Mesothelial cell of epicardium (in vitro differentiated cells): ENCODE measurements at regions not wholly inside any gene's neighbourhood (a gene's known extent, or its start where the extent isn't known, plus 50 kb on each side); places are given as distances from the start of the nearest gene placed in this dataset.

ENCODE experiments used
- DNase-seq, 2 experiments: peaks; one replicate each; pipeline ENCODE4 v3.0.0; 2021; ENCODE audit warnings: low spot score in 2 of 2; ENCODE audit not compliant: unreplicated experiment in 2 of 2
- H3K27ac Mint-ChIP-seq: 2 replicates; pipeline ENCODE4 v1.8.0; 2021; ENCODE audit warnings: mixed read lengths
- H3K27me3 Mint-ChIP-seq: 2 replicates; pipeline ENCODE4 v1.8.0; 2021; ENCODE audit warnings: low read depth, mixed read lengths
- H3K36me3 Mint-ChIP-seq: 2 replicates; pipeline ENCODE4 v1.8.0; 2021; ENCODE audit warnings: mixed read lengths
- H3K4me1 Mint-ChIP-seq: 2 replicates; pipeline ENCODE4 v1.8.0; 2021; ENCODE audit warnings: mixed read lengths
- H3K4me3 Mint-ChIP-seq: 2 replicates; pipeline ENCODE4 v1.8.0; 2021; ENCODE audit warnings: mild to moderate bottlenecking, moderate library complexity, mixed read lengths
- H3K9me3 Mint-ChIP-seq: 2 replicates; pipeline ENCODE4 v1.8.0; 2021; ENCODE audit warnings: mixed read lengths
- TF ChIP-seq, protein P1 (sequence below): fragments of 200-600 bp; sonication (generic); IDR thresholded peaks from one replicate; pipeline ENCODE4 v1.5.0; 2021; ENCODE audit warnings: antibody characterized with exemption; ENCODE audit not compliant: unreplicated experiment

DNA sequence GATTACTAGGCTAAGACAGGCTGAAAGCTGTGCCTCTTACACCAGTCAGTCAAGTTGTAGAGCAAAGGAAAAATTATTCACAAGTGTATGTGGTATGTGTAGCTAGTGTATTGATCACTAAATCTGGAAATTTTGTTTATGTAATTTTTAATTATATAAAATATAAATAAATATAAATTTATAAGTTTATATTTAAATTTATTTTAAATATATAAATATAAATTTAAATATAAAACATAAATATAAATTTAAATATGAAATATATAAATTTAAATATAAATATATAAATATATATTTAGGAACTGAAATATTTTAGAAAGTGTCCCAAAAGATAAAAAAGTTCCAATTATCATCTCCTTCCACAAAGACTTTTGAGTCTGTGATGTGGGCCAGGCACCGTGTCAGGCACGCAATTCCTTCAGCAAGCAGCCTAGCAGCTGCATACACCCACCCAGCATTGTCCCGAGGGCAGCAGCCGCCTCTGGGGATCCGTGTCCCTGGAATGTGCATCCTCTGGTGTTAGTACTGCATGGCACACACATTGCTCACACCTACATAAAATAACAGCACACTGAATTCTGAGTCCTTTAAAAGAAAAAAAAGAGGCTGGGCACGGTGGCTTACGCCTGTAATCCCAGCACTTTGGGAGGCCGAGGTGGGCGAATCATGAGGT, 1098.0 kb downstream of the BRD1 start:
- Mint-ChIP-seq H3K27ac (no peak overlapping the region), H3K9me3 (peaks cover 21% of the 10 kb centered on the region), H3K4me3 (no peak overlapping the region), H3K27me3 (peaks cover 5% of the 10 kb centered on the region), H3K36me3 (no peaks in the 10 kb centered on the region), H3K4me1 (no peaks in the 10 kb centered on the region)
- no peak for DNase-seq
- TF ChIP-seq, protein P1, sequence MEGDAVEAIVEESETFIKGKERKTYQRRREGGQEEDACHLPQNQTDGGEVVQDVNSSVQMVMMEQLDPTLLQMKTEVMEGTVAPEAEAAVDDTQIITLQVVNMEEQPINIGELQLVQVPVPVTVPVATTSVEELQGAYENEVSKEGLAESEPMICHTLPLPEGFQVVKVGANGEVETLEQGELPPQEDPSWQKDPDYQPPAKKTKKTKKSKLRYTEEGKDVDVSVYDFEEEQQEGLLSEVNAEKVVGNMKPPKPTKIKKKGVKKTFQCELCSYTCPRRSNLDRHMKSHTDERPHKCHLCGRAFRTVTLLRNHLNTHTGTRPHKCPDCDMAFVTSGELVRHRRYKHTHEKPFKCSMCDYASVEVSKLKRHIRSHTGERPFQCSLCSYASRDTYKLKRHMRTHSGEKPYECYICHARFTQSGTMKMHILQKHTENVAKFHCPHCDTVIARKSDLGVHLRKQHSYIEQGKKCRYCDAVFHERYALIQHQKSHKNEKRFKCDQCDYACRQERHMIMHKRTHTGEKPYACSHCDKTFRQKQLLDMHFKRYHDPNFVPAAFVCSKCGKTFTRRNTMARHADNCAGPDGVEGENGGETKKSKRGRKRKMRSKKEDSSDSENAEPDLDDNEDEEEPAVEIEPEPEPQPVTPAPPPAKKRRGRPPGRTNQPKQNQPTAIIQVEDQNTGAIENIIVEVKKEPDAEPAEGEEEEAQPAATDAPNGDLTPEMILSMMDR, result no peak

DNA sequence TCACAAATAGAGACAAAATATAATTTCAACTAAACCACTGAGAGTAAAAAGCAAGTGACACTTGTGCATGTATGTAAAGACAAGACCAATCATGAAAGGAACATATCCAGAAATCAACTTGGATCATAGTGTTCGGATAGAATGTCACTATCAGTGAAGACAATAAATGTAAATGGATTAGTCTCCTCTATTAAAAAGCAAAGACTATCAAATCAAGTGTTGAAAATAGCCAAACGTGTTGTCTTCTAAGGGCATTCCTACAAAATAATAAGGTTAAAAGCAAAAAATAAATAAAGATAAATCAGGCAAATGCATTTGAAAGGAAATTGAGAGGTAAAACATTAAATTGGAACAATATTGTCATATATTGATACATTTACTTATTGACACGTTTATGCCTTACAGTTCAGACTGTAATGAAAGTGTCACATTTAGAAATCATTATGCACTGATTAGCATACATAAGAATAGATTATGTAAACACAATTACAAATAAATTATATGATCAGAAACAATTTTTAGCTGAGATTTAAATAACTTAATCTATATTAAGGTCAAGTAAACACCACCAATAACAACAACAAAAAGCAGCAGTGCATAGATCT, 1100.1 kb downstream of the BRD1 start:
- TF ChIP-seq, protein P1, result no peak
- DNase-seq, result no peak
- H3K9me3 Mint-ChIP-seq, result peaks cover 21% of the 10 kb centered on the region
- H3K4me1 Mint-ChIP-seq, result no peaks in the 10 kb centered on the region
- H3K36me3 Mint-ChIP-seq, result no peaks in the 10 kb centered on the region
- peaks cover 5% of the 10 kb centered on the region for H3K27me3 Mint-ChIP-seq
- H3K27ac Mint-ChIP-seq, result no peak overlapping the region
- H3K4me3 Mint-ChIP-seq, result no peak overlapping the region

DNA sequence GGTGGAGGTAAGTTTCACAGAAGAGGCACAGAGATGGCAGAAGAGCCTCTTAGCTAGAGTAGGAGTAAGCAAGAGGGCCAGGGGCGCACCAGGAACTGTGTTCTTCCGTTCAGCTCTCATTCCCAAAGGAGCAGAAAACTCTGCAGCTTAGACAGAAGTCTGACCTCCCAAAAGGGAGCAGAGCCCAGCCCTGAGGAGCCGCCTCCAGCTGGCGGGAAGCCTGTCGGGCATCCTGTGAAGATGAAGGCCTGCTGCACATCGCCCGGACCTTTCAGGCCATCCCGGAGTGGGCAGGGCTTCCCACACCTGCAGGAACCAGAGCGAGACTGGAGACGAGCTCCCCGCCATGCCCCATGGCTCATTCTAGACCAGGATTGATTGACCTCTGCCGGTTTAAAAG, 1102.8 kb downstream of the BRD1 start:
- no peak overlapping the region for H3K27ac Mint-ChIP-seq
- no peak for DNase-seq
- TF ChIP-seq, protein P1, result no peak

DNA sequence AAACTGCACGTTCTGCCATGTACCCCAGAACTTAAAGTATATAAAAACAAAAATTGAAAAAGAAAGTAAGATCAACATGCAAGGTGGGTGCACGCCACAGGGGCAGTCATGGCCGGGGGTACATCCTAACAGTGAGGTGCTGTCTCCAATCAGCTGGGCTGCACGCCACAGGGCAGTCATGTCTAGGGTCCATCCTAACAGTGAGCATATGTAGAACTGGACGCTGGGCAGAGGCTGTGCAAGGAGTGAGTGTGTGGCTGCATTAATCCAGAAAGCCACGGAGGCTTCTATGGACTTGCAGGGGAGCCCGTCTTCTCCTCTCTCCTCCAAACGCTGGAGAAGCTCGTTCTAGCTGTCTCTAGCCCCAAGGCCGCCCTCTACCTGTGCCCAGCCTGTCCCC, 1105.0 kb downstream of the BRD1 start:
- Mint-ChIP-seq H3K4me3 (no peak overlapping the region), H3K27ac (no peak overlapping the region), H3K36me3 (no peaks in the 10 kb centered on the region), H3K27me3 (peaks cover 7% of the 10 kb centered on the region), H3K4me1 (peaks cover 9% of the 10 kb centered on the region), H3K9me3 (peaks cover 18% of the 10 kb centered on the region)
- no peak for DNase-seq
- TF ChIP-seq, protein P1, result no peak

More for the DNA sequence above, 1102.8 kb downstream of the BRD1 start:
- Mint-ChIP-seq H3K9me3 (peaks cover 18% of the 10 kb centered on the region), H3K4me3 (no peak overlapping the region), H3K27me3 (peaks cover 7% of the 10 kb centered on the region), H3K4me1 (no peaks in the 10 kb centered on the region), H3K36me3 (no peaks in the 10 kb centered on the region)

DNA sequence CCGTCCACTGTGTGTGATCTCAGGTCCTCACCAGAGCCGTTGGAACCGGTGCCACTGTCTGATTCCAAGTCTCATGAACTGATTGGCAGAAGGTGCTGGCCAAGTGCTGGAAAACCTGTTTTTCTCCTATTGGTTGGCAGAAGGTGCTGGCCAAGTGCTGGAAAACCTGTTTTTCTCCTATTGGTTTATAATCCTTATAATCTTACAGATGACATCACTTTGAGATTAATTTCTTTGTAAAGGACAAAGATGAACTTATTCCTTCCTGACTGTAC, 1106.3 kb downstream of the BRD1 start:
- TF ChIP-seq, protein P1, result no peak
- no peaks in the 10 kb centered on the region for H3K36me3 Mint-ChIP-seq
- no peak overlapping the region for H3K4me3 Mint-ChIP-seq
- peaks cover 10% of the 10 kb centered on the region for H3K9me3 Mint-ChIP-seq
- DNase-seq, result no peak
- H3K27ac Mint-ChIP-seq, result no peak overlapping the region
- peaks cover 7% of the 10 kb centered on the region for H3K27me3 Mint-ChIP-seq
- H3K4me1 Mint-ChIP-seq, result peaks cover 20% of the 10 kb centered on the region
